Hematopoietic multipotent progenitor cell treated with erythropoietin and hydrocortisone succinate and interleukin-3 and kit ligand, for 4 days (in vitro differentiated cells): ENCODE measurements at regions not wholly inside any gene's neighbourhood (a gene's known extent, or its start where the extent isn't known, plus 50 kb on each side); places are given as distances from the start of the nearest gene placed in this dataset.

Experiments
- DNase-seq: peaks from one replicate; pipeline ENCODE4 v3.0.0-alpha.2; 2015

DNA sequence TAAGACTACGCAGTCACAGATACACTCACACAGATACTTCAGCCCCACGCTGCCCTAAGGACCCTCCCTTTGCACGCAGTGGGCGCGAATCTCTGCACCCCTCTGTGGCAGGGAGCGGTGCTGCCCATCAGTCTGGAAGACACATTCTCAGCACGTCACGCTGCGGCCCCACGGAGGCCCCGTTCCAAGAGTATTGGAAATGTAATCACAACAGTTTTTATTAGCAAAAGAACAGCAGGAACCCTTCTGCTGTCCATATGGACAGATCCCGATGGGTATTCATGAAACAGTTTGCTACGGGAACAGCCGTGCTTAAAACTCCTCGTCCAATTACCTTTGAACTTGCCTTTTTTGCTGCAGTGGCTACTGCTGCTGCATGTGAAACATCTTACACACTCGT lies 131.0 kb downstream of the RPS24 start:
- no peak for DNase-seq

DNA sequence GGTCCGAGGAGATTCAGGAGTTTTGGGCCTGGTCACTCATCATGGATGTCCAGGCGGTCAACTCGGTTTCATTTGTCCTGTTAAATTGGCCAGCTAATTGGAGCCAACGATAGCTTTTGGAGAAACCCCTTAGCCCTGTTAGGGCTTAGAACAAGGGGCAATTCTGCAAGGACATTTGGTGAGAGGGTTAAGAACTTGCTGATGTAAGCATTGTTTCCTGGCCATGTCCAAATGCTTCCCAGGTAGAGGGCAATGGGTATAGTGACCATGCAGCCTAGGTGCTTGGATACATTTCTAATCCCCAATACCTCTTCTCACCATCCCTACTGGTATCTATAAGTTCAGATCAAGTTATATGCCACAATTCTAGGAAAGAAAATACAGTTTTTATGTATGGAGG lies 131.5 kb downstream of the RPS24 start:
- DNase-seq, result no peak

DNA sequence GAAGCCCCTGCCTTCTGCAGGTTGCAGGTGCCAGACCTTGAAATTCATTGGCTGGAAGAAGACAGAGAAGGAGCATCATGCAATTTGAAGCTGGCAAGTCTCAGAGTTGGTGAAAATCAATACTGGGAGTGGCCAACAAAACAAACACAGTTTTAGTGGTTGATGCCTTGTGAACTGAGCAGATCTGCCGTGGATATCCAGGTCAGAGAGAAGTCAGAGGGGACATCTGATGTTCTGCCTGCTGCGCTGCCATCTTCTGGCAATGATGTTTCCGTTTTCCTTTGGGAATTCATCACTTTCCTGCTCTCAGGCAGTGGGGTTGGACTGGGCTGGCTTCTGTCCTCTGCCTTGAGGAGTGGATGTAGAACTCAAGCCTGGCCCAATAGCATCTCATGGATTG lies 132.0 kb downstream of the RPS24 start:
- DNase-seq, result no peak

DNA sequence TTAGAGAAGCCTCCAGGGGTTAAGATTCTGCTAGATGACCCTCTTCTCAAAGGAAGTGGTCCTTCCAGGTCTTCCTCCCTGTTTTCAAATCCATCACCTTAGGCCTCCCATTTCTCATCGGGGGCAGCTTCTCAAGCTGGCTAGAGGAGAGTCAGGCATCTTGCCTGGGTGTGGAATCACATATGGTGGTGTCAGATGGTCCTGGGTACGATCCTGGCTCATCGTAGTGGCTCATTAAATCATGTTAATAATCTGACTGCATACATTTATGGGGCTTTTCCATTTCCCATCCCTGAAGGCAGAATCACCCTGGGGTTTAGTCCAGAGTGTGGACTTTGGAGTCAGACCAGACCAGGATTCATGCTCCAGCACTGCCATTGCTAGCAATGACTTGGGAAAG lies 132.6 kb downstream of the RPS24 start:
- DNase-seq, result no peak

DNA sequence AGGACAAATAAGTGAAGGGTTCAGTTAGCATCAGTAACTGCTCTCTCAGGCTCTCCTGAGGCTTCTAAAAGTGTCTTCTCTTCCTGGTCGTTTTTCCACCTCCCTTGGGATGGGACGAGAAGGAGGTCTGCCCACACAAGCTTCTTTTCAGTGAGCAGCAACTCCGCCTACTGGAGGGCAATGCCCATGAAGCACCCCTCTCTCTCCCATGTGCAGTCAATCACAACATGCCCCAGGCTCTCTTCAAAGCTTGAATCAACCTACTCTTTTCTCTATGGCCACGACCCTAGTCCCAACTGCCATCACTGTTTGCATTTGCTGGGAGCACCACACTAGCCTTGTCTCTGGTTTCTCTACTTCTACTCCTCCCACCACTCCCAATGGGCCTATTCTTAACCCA lies 135.6 kb downstream of the RPS24 start:
- no peak for DNase-seq

DNA sequence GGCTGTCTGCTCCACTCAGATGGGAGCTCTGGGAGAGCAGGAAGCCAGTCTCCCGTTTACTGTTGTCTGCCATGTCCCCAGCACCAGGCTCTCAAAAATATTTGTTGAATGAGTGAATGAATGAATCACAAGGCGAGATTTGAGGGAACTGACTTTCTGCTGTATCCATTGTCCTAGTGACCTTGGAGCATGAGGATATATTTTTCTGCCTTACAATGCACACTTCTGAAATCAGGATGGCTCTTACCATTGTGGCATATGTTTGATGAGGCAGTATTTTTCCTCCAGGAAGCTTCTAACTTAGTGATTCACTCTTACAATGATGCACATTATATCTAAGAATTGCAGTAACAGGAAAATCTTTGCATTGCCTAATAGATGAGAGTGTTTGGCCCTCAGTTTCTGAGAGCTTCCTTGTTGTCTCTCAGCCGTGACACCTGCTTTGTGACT lies 136.4 kb downstream of the RPS24 start:
- no peak for DNase-seq

DNA sequence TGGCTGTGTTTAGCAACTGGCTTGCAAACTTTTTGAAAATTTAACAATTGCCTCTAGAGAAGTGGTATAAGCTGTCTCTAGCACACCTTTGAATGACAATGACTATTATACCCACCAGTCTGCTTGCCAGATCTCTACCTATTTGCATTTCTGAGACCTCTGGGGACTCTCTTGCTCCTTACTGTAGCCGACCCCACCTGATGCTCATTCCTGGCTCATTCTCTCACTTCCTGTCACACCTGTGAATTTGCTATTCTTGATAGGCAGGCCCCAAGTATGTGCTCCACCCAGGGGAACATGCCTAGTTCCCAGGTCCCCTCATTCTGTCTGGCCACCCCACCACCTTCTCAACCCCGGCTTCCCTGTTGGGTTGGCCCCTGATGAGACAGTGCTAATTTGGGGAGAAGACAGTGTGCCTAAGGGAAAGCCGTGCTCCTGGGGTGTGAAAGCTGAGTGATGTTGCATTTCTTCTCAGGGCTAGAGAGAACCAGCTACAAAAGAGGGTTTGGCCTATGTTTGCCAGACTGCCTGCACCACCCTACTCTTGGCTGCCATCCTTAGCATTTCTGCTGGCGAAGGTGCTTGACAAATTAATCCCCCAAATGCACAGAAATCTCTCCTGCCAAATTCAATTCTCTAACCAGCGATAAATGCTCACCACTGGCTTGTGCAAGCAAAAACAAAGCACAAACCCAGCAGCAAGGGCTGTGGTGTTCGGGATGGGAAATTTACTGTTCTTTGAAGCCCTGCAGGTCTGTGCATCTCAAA lies 138.2 kb downstream of the RPS24 start:
- no peak for DNase-seq

DNA sequence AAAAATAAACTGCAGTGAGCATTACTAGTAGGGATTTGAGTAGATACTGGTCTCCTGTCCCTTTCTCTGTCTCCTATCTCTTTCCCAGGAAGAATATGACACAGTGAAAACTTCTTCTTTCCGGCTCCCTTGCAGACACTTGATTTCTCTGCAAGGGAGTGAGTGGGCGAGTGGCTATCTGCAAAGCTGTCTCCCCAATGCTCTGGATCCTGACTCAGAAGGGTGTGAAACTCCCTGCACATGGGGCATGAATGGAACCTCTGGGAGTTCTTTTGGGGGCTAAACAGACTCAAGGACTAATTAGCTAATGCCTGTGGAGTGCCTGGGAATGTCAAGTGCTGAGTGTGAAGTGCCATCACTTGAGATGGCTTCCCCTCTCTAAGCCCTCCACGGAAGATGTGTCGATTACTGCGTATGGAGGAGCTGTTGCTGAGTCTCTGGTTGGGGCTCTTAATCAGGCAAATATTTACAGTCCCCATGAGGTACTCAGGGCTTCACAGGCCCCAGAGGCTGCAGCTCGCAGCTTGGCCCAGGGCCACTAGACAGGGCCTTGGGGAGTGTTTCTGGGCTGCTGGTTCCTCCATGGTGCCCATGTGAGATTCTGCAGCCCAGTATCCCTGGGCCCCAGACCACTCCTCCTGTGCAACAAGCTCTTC lies 139.8 kb downstream of the RPS24 start:
- no peak for DNase-seq

DNA sequence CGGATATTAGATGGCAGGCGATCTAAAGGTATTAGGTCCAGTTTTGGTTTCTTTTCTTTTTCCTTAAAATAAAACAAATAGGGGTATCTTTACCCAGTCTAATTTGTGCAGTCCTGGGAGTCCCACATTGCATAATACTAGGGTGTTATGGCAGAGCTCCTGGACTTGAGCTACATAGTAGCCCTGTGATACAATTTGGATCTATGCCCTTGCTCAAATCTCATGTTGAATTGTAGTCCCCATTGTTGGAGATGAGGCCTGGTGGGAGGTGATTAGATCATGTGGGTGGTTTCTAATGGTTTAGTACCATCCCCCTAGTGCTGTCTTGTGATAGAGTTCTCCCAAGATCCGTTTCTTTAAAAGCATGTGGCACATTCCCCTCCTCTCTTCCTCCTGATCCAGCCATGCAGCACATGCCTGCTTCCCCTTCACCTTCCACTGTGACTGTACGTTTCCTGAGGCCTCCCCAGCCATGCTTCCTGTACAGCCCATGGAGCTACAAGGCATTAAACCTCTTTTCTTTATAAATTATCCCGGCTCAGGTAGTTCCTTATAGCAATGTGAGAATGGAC lies 141.9 kb downstream of the RPS24 start:
- DNase-seq, result peak; percentile 40

DNA sequence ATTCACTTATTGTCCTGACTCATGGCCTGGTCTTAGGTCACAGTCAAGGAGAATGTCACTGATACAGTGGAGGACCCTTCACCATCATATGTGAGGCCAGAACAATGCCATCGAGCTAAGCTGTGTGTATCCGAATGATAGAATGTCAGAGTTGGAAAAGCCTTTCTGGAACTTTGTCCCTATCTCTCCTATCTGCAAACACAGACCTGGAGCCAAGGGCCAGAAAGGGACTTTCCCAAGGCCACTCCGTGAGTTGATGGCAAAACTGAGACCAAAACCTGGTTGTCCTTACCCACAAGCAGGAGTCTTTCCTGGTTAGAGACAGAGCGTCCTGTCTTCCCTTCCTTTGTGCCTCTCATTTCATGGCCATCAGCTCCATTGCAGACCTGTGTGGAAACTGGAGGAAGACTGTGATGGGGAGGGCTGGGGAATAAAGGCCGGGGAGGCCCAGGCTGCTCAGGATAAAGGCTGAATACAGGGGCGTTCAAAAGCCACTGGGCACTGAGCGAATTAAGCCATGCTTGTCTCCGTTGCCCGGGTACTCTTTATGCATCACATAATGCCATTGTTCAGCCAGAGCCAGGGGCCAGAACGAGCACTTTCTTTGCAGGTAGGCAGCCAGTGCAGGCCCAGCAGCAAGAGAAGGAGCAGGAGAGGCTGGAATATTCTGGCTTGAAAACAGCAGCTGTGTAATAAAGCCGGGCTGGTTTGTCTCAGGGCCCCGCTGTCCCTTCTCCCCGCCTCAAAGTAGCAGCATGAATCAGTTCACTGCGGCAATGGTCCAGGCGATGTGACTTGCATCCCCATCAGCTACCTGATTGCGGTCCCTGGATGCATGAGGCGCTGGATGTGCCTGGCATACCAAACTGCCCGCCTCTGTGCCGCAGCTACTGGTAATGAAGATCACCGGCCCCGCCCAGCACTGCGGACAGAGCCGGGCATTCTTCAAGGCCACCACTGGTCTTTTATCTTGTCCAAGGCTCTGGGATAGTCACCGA lies 143.0 kb downstream of the RPS24 start:
- DNase-seq, result no peak

DNA sequence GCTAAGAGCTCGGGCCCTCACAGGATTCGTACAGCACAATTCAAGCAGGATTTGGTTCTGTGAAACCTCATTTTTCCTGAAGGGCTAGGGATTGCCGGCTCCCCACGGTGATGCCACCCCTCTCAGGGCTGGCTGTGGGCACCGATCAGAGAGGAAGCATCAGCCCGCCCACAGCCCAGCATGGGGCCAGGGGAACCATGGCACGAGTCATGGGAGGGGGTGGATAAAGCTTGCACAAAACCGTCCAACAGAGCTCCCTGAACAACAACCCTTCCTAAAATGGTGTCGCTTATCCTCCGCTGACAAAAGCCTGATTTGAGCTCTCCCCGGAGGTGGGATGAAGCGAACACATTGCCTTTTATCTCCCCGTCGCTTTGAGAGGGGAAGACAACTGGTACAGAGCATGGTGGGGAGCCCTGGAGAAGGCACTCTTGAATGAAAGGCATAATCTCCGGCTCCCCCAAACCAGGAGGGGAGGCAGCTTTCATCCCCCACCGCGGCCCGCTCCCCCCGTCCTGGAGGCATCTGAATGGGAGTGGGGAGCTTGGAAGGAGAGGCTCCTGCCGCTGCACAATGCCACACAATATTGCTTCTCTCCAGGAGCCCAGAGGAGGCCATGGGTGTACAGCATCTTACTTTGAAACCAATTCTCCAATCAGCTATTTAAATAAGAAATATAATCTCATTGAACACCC lies 144.0 kb downstream of the RPS24 start:
- no peak for DNase-seq

DNA sequence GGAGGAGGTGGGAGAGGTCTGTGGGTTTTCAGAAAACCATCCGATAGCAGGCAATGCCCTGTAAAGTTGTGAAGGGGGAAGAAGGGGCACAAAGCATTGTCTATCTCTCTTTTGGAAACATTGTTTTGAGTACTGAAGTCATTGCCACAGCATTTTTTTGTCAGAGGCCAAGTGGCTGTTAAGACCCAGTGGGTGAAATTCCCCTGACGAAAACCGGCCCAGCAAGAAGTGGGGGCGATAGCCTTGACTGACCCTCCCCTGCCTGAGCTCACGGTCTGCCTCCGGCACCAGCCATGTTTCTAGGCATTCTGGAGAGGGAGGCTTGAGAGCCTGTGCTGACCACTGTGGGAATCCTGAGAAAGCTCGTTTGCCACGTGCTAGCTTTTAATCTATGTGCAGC lies 144.7 kb downstream of the RPS24 start:
- DNase-seq, result no peak

DNA sequence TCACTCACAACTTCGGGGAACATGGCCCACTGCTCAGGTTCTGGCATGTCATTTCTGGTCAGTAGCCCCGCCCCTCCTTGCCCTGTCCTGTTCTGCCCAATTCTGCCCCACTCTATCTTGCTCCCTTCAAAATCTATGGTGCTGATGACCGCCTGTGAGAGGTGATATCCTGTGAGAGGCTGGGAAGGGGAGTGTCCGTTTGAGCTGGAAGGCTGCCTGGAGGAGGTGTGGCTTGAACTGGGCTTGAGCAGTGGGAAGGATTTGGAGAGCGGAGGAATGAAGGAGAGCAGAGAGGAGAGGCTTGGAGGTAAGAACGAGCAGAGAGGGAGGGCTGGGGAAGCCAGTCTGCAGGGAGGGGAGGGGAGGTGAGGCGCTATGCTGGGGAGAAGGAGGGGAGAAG lies 145.3 kb downstream of the RPS24 start:
- DNase-seq, result no peak

DNA sequence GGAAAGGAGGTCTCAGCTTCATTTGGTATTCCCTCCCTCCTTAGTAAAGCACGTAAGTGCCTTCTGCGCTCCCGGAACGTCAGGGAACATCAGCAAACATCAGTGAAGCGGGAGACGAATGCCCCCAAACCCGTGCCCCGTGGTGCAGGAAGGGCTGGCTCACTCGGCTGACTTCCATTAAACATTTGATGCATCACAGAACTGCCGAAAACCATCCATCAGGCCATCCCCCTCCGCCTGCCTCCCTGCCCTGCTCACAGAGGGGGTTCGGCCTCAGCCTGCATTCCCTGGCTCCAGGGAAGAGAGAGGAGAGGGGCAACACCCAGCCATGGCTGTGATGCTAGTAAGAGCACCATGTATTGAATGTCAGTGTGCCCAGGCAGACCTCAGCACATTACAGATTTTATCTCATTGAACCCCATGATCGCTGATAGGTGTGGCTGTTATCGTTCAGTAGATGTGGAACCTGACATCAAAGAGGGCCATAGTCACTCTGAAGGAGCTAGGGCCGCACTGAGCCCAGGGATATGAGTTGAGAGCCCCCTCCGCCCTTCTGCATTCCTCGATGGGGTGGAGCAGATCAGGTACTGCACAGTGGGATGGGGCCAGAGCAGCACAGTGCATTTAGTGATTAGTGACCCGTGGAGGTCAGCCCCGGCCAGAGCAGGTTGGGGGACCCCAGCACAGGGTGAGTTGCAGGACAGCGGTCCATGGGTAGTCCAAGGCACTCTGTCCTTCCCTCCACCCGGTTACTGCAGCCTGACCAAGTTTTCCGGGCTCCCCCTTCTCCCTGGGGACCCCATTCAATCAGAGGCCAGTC lies 146.4 kb downstream of the RPS24 start:
- DNase-seq, result no peak

DNA sequence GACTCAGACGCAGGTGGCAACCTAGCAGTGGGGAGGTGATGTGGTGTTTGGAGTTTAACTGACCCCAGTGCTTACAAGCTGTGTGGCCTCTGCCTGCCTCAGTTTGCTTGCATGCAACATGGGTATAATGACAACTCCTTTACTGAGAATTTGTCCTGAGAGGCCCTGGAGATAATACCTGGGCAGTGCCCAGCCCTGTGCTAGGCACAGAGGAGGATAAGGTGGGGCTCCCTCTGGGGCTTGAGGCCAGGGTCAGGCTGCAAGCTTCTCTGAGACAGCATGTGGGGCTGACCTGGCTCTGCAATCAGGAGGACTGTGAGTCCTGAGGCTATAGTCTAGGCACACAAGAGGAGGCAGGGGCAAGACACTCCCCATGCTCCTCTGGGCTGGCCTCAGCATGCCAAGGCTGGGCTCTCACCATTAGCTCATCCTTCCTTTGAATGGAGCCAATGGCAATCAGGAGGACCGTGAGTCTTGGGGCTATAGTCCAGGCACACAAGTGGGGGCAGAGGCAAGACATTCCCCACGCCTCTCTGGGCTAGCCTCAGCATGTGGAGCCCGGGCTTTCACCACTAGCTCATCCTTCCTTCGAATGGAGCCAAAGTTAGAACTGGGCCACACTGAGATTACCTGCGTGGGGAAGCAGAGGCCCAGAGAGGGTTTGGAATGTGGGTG lies 147.9 kb downstream of the RPS24 start:
- DNase-seq, result no peak

DNA sequence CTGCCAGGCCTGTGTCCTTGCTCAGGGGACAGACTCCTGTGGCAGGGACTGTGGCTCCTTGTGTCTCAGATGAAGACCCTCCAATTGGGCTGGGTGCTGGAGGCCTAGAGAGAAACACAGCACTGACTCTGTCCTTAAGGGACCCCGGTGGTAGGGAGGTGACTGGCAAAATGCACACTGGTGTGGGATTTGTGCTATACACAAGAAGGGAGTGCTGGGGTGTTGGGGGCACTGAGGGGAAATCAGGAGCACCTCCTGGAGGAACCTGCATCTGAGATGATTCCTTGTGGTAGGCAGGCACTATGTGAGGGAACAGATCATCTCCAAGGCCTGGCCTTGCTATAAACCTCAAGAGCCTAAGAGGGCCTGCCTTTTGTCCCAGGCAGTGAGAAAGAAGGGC lies 149.2 kb downstream of the RPS24 start:
- no peak for DNase-seq

DNA sequence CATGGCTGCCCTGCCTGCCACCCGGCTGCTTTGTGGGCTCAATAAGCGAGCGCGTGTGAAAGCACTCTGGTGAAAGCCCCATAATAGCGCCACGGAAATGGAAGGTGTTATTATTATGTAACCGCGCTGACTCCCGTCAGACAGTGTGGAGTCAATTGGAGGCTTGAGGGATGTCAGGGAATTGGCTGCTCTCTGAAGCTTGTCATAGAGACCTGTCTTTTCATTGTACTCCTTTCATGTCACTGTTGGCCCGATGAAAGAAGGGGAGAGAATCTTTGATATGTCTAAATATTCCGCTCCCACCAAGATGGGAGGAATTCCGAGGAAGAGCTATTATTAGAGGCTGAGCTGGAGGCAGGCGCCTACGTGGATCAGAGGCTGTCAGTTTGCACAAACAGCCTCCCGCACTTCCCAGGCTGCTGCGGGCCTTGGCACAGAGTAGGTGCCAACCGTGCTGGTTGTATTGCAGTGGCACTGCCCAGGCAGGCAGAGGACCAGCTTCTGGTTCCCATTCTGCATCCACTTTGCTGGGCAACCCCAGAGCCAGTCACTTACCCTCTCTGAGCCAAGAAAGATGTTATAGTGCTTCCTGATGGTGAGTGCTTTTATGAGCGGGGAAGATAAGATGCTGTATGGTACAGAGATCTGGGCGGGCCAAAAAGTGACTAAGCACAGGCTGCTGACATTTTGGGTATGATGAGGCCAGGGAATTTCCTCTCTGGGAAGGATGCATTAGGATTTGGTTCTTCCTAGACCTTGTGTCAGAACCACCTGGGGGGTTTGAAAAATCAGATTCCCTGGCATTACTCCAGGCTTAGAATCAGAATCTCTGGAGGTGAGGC lies 151.4 kb downstream of the RPS24 start:
- DNase-seq, result no peak

DNA sequence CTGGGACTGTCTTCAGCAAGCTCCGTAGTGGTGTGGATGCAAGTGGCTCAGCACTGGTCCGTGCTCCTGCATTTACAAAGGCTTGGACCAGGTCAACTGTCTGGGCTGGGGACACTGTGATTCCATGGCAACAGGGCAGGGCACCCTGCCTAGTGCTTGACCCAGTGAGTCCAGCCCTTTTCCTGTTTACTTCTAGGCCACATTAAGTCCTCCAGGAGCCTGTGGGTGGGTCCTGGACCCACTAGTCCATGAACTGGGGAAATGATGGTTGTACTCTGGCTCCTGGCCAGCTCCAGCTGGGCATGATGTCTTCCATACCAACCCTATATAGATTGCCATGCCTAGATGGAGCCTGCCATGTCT lies 152.0 kb downstream of the RPS24 start:
- no peak for DNase-seq

DNA sequence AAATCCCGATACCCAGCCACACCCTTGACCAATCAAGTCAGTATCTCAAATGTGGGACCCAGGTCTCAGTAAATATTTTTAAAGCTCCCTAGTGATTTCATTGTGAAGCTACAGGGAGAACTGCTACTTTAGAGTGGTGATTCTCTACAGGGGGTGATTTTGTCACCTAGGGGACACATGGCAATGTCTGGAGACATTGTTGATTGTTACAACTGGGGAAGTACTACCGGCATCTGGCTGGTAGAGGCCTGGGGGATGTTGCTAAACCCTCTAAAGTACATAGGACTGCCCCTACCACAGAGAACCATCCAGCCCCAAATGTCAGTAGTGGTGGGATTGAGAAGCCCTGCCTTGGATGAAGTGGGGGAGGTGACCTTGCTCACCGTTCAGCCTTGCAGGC lies 152.9 kb downstream of the RPS24 start:
- no peak for DNase-seq

DNA sequence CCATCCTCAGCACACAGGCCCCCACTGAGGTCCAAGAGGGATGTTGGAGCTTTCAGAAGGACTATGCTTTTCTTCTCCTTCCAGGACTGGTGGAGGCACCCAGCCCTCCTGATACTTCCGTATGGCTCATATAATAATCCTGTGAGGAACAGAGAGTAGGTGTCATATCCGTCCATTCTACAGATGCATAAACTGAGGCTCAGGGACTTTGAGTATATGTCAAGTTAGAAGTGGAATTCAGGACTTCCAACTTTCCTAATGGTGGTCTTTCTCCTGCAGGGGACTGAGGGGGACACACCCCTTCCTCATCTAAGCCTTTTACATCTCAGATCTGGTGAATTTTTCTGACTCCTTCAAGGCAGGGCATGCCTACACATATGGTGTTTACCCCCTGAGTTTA lies 153.7 kb downstream of the RPS24 start:
- DNase-seq, result no peak
